Urinary bladder (tissue), 3 donors: ENCODE measurements at regions not wholly inside any gene's neighbourhood (a gene's known extent, or its start where the extent isn't known, plus 50 kb on each side); places are given as distances from the start of the nearest gene placed in this dataset.

Source experiments
- DNase-seq: peaks from one replicate; pipeline ENCODE4 v3.0.0-alpha.2; 2015; ENCODE audit errors: extremely low spot score
- H3K27ac ChIP-seq: one replicate; pipeline ENCODE4 v1.5.1; 2013; ENCODE audit warnings: low read depth, mild to moderate bottlenecking, moderate library complexity
- H3K36me3 ChIP-seq: one replicate; pipeline ENCODE4 v1.6.1; 2013; ENCODE audit warnings: mild to moderate bottlenecking, moderate library complexity; ENCODE audit not compliant: insufficient read depth
- H3K4me1 ChIP-seq: one replicate; pipeline ENCODE4 v1.6.1; 2013; ENCODE audit warnings: mild to moderate bottlenecking, moderate library complexity; ENCODE audit not compliant: insufficient read depth
- H3K4me3 ChIP-seq: one replicate; pipeline ENCODE4 v1.5.1; 2013; ENCODE audit warnings: low read depth, low read length
- WGBS: extraction: QIAGEN DNeasy Blood & Tissue Kit; methylation state at CpG from one replicate; pipeline ENCODE4 v1.1.7; 2013; 5-methylcytosine and 5-hydroxymethylcytosine counted together
- donor health status: healthy with polysubstance abuse.
- donor health status: healthy.

GRCh38 chrX:39953879-39954278, 143.9 kb downstream of the BCOR start:
- DNase-seq, result no peak

GRCh38 chrX:39954851-39955250, 142.9 kb downstream of the BCOR start:
- Histone ChIP-seq H3K4me1 (no peaks in the 10 kb centered on the region), H3K36me3 (no peaks in the 10 kb centered on the region), H3K4me3 (no peak overlapping the region), H3K27ac (no peak overlapping the region)
- no peak for DNase-seq
- 86% methylated on average over 9 of the region's 9 CpGs for WGBS

More at GRCh38 chrX:39953879-39954278, 143.9 kb downstream of the BCOR start:
- H3K4me3 ChIP-seq, result no peak overlapping the region
- H3K27ac ChIP-seq, result no peak overlapping the region
- 37% methylated on average over 10 of the region's 10 CpGs for WGBS
- H3K4me1 ChIP-seq, result no peaks in the 10 kb centered on the region
- H3K36me3 ChIP-seq, result no peaks in the 10 kb centered on the region

GRCh38 chrX:39955625-39956024, 142.1 kb downstream of the BCOR start:
- no peak overlapping the region for H3K4me3 ChIP-seq
- 88% methylated on average over 4 of the region's 4 CpGs for whole genome bisulfite sequencing
- DNase-seq, result no peak
- H3K4me1 ChIP-seq, result no peaks in the 10 kb centered on the region
- H3K27ac ChIP-seq, result no peak overlapping the region
- H3K36me3 ChIP-seq, result no peaks in the 10 kb centered on the region

- WGBS, result 92% methylated on average over 7 of the region's 7 CpGs
- no peak for DNase-seq
- Histone ChIP-seq H3K27ac (no peak overlapping the region), H3K36me3 (no peaks in the 10 kb centered on the region), H3K4me3 (no peak overlapping the region), H3K4me1 (no peaks in the 10 kb centered on the region)
These were observed 140.9 kb downstream of the BCOR start for GRCh38 chrX:39956803-39957394.

- WGBS, result 83% methylated on average over 7 of the region's 7 CpGs
- DNase-seq, result no peak
- no peaks in the 10 kb centered on the region for H3K36me3 ChIP-seq
- no peaks in the 10 kb centered on the region for H3K4me1 ChIP-seq
- no peak overlapping the region for H3K4me3 ChIP-seq
- no peak overlapping the region for H3K27ac ChIP-seq
These were observed 139.8 kb downstream of the BCOR start for GRCh38 chrX:39957816-39958566.

GRCh38 chrX:39958850-39959249, 138.9 kb downstream of the BCOR start:
- no peaks in the 10 kb centered on the region for H3K36me3 ChIP-seq
- H3K27ac ChIP-seq, result no peak overlapping the region
- no peak for DNase-seq
- no peak overlapping the region for H3K4me3 ChIP-seq
- no peaks in the 10 kb centered on the region for H3K4me1 ChIP-seq
- WGBS, result 97% methylated on average over 5 of the region's 5 CpGs

GRCh38 chrX:39960219-39960618, 137.5 kb downstream of the BCOR start:
- Histone ChIP-seq H3K4me3 (no peak overlapping the region), H3K27ac (no peak overlapping the region), H3K4me1 (no peaks in the 10 kb centered on the region), H3K36me3 (no peaks in the 10 kb centered on the region)
- DNase-seq, result no peak
- WGBS, result 92% methylated on average over 4 of the region's 4 CpGs

- no peak overlapping the region for H3K4me3 ChIP-seq
- no peak overlapping the region for H3K27ac ChIP-seq
- H3K4me1 ChIP-seq, result no peaks in the 10 kb centered on the region
- no peaks in the 10 kb centered on the region for H3K36me3 ChIP-seq
- 94% methylated on average over 4 of the region's 4 CpGs for WGBS
- no peak for DNase-seq
These were observed 136.3 kb downstream of the BCOR start for GRCh38 chrX:39961441-39961840.

- 97% methylated on average over 1 of the region's 1 CpG for WGBS
- H3K4me1 ChIP-seq, result no peaks in the 10 kb centered on the region
- no peak for DNase-seq
- no peaks in the 10 kb centered on the region for H3K36me3 ChIP-seq
- H3K4me3 ChIP-seq, result no peak overlapping the region
- H3K27ac ChIP-seq, result no peak overlapping the region
These were observed 132.6 kb downstream of the BCOR start for GRCh38 chrX:39965051-39965573.

- no peaks in the 10 kb centered on the region for H3K4me1 ChIP-seq
- H3K4me3 ChIP-seq, result no peak overlapping the region
- WGBS, result 65% methylated on average over 8 of the region's 8 CpGs
- no peak for DNase-seq
- H3K27ac ChIP-seq, result no peak overlapping the region
- H3K36me3 ChIP-seq, result no peaks in the 10 kb centered on the region
These were observed 131.6 kb downstream of the BCOR start for GRCh38 chrX:39966176-39966575.

GRCh38 chrX:39967348-39967747, 130.4 kb downstream of the BCOR start:
- WGBS, result 88% methylated on average over 4 of the region's 4 CpGs
- Histone ChIP-seq H3K27ac (no peak overlapping the region), H3K36me3 (no peaks in the 10 kb centered on the region), H3K4me1 (no peaks in the 10 kb centered on the region), H3K4me3 (no peak overlapping the region)
- DNase-seq, result no peak

GRCh38 chrX:39969099-39969818, 128.5 kb downstream of the BCOR start:
- Histone ChIP-seq H3K36me3 (no peaks in the 10 kb centered on the region), H3K27ac (no peak overlapping the region), H3K4me1 (no peaks in the 10 kb centered on the region), H3K4me3 (no peak overlapping the region)
- no peak for DNase-seq
- WGBS, result 58% methylated on average over 16 of the region's 16 CpGs

- 82% methylated on average over 19 of the region's 19 CpGs for WGBS
- no peaks in the 10 kb centered on the region for H3K36me3 ChIP-seq
- DNase-seq, result no peak
- H3K4me1 ChIP-seq, result no peaks in the 10 kb centered on the region
- H3K27ac ChIP-seq, result no peak overlapping the region
- no peak overlapping the region for H3K4me3 ChIP-seq
These were observed 127.8 kb downstream of the BCOR start for GRCh38 chrX:39969819-39970504.
